NCI-H345 (cell line): ENCODE measurements at regions not wholly inside any gene's neighbourhood (a gene's known extent, or its start where the extent isn't known, plus 50 kb on each side); places are given as distances from the start of the nearest gene placed in this dataset.
"Not testable (repeated sequence)": the region's sequence is repeated elsewhere in the genome, so short reads cannot be mapped to it uniquely, and the experiment has no call there.

Source experiments
- DNase-seq: peaks from one replicate; lab custom pipeline; 2025; lab: John Stamatoyannopoulos, UW

- DNase-seq: no peak
Measured at GRCh38 chr19:28602675-28603298, 610.2 kb downstream of the UQCRFS1 start.

- no peak for DNase-seq
Measured at GRCh38 chr19:28601723-28602440, 611.1 kb downstream of the UQCRFS1 start.

GRCh38 chr19:28598861-28599260 lies 614.1 kb downstream of the UQCRFS1 start:
- DNase-seq: no peak

DNA sequence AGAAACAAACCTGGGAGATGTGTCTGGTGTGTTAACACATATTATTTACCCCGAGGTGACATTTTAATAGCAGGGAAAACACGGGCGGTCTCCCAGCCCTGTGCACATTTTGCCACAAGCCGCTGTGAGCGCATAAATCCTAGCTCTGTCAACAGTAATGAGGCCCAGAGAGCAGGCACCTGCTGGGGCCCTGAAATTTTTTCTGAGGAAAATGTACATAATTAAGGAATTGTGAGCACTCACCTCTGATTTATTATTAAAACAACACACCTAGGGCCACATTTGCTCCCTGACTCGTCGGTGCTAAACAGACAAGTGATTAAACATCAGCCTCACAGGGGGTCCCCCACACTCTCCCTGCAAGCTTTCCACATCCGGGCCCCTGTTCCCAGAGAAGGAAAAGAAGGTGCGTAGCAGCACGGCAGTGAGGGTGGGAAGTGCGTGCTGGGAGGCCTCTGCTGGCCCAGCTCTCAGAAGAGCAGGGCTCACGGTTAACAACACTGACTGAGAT lies 616.3 kb downstream of the UQCRFS1 start:
- DNase-seq: peak; percentile 92

DNA sequence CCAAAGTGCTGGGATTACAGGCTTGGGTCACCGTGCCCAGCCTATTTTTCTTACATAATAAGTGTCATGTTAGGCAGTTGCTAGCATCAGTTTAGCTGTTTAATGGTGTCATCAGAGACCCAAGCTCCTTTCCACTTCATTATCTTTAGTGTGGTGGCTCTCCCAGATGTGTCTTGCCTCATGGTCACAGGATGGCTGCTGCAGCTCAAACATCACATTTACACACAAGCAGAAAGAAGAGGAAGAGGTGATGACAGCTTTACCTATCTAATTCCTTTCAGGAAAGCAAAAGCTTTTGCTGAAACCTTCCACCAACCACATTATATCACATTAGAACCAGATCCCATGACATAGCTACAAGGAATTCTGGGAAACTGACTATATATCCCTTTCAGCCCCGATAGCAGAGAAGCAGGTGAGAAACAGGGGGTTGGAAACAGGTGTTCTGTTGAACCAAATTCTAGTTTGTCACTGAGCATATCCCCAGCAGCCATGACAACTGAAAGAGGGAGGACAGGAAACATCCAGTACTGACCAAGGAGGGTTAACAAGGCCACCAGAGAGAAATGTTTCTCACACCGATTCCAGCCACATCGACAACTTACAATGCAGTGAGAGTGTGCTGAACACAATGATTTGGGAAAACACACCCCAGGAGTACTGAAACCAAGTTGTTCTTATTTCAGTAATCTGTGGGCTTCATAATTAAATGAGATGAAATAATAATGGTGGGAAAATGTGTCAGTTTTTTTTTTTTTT lies 617.0 kb downstream of the UQCRFS1 start:
- no peak for DNase-seq

GRCh38 chr19:28594737-28595136 lies 618.2 kb downstream of the UQCRFS1 start:
- DNase-seq: no peak

GRCh38 chr19:28589991-28590411 lies 623.0 kb downstream of the UQCRFS1 start:
- DNase-seq: peak; percentile 99

DNA sequence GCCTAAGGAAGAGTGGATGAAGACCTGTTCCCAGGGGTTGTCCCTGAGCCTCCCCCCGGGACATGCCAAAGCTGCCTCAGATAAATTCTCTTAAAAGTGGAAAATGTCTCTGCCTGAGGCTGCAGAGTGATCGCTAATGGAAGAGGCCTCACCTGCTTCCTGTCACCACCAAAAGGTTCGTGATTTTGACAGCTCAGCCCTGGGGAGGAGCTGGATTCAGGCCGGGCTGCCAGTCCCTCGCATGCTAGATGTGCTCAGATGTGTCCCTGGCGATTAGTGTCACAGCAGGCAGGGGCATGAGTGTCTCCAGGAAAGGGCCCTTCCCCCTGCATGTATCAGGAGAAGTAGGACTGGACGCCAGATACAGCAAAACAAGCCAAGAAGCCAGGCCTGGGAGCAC lies 626.5 kb downstream of the UQCRFS1 start:
- DNase-seq: peak; percentile 61

- no peak for DNase-seq
Measured at GRCh38 chr19:28585796-28586195, 627.2 kb downstream of the UQCRFS1 start.

- DNase-seq: no peak
Measured at GRCh38 chr19:28583713-28584112, 629.2 kb downstream of the UQCRFS1 start.

DNA sequence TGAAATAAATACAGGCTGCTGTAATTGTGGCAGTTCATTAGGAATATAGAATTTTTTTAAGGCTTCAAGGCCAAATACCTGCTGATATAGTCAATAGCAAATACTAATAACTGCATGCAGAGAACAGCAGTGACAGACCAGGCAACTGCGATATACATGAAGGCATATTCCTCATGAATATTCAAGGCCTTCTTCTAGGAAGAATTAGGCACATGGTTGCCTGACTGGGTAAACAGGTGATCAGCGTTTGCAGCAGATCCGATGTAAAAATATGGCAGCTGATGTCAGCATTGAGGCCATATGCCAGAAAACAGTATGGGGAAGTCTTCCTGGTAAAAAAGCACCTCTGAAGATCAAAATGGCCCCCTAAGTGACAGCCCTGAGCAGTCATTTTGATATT lies 629.7 kb downstream of the UQCRFS1 start:
- DNase-seq: no peak

DNA sequence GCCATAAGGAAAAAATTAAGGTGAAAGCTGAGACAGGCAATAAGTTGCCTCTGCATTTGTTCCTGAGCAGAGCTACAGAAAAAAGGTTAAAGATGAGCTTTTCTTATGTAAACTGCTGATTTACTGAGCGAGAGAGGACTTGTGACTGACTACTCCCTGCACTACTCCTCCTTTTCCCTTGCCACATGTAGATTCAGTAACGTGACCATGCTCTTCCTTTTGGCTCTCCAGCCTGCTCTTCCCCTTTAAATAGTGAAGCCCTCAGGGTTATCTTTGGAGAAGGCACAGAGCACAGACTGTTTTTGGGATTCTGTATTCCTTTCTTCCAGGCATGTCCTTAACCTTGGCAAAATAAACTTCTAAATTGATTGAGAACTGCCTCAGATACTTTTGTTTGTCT lies 630.2 kb downstream of the UQCRFS1 start:
- DNase-seq: no peak

DNA sequence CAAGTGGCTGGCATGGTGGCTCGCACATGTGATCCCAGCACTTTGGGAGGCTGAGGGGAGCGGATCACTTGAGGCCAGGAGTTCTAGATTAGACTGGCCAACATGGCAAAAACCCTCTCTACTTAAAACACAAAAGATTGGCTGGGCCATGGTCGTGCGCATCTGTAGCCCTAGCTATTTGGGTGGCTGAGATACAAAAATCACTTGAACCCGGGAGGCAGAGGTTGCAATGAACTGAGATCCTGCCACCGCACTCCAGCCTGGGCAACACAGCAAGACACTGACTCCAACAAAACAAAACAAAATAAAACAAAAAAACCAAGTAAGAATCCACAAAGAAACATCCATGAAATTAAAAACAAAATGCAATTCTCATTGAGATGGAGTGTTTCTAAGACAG lies 630.6 kb downstream of the UQCRFS1 start:
- no peak for DNase-seq

- DNase-seq: no peak
Measured at GRCh38 chr19:28581468-28581770, 631.5 kb downstream of the UQCRFS1 start.

- DNase-seq: no peak
Measured at GRCh38 chr19:28578786-28579505, 634.0 kb downstream of the UQCRFS1 start.

DNA sequence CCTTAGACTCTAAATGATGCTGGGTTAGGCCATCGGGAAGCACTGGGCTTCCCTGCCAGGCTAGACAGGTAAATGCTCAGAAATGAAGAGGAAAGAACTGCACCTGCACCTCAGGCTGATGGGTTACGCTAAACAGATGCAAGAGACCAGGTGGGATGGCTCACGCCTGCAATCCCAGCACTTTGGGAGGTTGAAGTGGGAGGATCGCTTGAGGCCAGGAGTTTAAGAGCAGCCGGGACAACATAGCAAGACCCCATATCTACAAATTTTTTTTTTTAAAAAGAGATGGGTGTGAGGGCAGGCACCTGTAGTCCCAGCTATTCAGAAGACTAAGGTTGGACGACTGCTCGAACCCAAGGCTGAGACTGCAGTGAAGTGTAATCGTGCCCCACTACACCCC lies 634.7 kb downstream of the UQCRFS1 start:
- DNase-seq: no peak

DNA sequence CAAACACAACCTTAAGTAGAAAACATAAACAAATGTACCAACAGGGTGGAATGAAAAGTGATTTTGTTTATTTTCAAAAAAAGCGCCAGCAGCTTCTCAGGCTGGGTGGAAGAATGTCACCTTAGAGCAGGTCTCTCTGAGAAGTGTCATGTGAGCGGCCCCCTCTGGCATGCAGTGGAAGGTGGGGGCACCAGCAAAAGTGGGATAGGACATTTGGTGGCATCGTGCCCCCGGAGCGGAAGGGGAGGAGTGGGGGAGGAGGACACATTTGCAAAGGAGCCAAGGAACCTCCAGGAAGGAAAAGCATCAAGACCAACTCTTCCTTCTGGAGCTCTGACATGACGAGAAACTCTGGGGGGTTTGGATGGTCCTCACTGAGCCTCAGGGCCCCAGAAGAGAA lies 635.3 kb downstream of the UQCRFS1 start:
- DNase-seq: no peak

DNA sequence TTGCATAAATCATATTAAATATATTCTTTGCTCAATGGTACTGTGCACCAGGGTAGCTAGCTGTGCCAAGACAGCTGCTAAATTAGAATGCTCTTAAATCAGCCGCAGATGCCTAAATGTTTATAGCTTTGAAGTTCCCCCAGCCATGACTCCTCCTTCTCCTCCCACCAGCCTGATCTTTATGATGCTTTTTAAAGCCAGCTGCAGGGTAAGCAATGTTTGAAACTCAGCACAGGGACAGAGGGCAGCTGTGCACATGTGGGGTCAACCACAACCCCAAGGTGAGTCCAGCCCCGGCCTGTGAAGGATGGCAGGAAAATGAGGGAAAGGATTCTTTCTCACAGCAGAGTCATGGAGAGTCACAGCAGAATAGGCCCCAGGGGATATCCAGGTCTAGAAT lies 635.7 kb downstream of the UQCRFS1 start:
- DNase-seq: no peak

- DNase-seq: no peak
Measured at GRCh38 chr19:28575816-28576215, 637.1 kb downstream of the UQCRFS1 start.

DNA sequence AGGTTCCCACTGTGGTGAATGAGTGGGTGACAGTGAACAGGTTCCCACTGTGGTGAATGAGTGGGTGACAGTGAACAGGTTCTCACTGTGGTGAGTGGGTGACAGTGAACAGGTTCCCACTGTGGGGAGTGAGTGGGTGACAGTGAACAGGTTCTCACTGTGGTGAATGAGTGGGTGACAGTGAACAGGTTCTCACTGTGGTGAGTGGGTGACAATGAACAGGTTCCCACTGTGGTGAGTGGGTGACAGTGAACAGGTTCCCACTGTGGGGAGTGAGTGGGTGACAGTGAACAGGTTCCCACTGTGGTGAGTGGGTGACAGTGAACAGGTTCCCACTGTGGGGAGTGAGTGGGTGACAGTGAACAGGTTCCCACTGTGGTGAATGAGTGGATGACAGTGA lies 637.6 kb downstream of the UQCRFS1 start:
- DNase-seq: not testable (repeated sequence)

GRCh38 chr19:28574212-28574611 lies 638.7 kb downstream of the UQCRFS1 start:
- DNase-seq: no peak
